ENCODE measurements at regions not wholly inside any gene's neighbourhood (a gene's known extent, or its start where the extent isn't known, plus 50 kb on each side); places are given as distances from the start of the nearest gene placed in this dataset.
"Not testable (repeated sequence)": the region's sequence is repeated elsewhere in the genome, so short reads cannot be mapped to it uniquely, and the experiment has no call there.

- DNase-seq (ENCODE audit: low read depth in 2 of 2): no peak
These were observed 698.3 kb downstream of the MAFB start for GRCh38 chr20:39990692-39991091.

DNA sequence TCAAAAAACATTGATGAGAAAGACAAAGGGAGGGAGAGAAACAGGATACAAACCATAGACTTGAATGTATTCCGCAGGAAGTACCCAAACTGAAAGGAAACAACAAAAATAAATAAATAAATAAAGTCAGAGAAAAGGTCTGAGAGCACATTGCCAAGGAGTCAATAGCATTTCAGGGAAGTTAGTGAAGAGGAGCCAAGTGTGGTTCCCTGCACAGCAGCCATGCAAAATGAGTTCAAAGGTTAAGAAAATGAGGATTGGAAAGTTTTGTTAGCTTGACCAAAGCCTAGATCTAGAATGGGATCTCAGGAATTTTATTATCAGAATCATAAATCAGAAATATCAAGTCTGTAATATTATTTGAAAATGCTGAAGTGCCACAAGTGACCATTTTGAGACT, 700.0 kb downstream of the MAFB start:
- no peak for DNase-seq (ENCODE audit: low read depth in 2 of 2)

DNA sequence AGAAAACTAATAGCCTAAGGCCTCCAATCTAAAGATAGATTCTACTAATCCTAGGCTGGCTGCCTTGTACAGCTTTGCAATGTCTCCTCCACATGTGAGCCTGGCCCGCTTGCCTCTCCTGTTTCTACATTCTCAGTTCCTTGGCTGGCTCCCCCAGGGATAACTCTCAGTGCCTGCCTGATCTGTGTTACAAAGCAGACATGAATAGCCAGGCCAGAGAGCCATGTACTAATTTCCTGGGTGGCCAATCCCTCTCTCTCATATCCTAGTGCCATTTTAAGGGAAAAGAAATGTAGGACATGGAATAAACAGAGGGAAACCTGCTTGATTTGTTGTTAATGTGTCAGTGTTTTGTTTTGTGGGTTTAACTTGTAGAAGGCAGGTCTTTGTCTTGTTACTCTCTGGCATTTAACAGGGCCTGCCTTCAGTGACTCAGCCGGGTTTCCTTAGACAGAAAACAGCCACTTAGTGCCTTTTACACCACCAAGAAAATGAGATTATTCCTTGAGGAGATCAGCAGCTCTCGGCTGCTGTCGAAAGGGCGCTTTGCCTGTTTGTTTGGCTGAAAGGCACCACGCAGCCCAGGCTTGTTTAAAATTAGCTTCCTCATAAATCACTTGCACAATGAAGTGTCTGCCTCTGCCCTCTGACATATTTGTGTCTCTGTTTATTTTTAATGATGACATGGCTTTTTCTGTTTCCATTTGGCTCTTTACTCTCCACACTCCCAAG, 702.7 kb downstream of the MAFB start:
- peak in 1 of 2 donors; percentile 0 for DNase-seq (ENCODE audit: low read depth in 2 of 2)

- no peak for DNase-seq (ENCODE audit: low read depth in 2 of 2)
These were observed 703.7 kb downstream of the MAFB start for GRCh38 chr20:39985271-39985827.

GRCh38 chr20:39983655-39984054, 705.4 kb downstream of the MAFB start:
- no peak for DNase-seq (ENCODE audit: low read depth in 2 of 2)

DNA sequence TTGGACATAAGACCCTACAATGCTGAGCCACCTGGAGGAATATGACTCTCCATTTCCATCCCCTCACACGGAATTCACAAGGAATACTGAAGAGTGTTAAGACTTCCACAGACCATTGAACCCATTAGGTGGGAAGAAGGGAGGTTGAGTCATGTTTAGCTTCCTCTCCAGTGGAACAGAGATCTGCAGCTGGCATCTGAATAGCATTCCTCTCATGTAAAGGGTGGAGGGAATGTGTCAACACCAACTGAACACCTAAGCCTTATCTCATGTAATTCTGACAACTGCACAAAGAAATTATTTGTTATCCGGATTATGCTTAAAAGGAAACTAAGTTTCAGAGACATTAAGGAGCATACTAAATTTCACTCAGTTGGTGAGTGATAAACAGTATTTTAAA, 705.9 kb downstream of the MAFB start:
- no peak for DNase-seq (ENCODE audit: low read depth in 2 of 2)

GRCh38 chr20:39974966-39975501, 714.0 kb downstream of the MAFB start:
- no peak for DNase-seq (ENCODE audit: low read depth in 2 of 2)

DNA sequence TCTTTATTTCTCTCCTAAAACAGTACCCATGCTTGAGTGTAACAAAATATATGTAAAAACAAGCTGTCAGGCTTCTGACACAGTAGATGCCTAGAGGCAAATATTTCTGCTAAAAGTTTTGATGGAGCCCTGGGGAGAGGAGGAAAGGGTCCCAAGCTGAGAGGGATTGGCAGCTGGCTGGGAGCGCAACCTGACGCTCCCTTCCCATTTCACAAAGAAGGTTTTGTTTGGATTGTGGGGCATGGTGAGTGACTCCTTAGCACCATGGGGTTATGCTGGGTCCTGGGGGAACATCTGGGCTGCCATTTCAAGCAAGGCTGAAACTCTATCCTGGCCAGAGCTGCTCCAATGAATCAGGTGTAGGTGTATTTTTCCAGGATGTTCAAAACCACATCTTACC, 720.5 kb downstream of the MAFB start:
- no peak for DNase-seq (ENCODE audit: low read depth in 2 of 2)

GRCh38 chr20:39967806-39968205, 721.2 kb downstream of the MAFB start:
- DNase-seq (ENCODE audit: low read depth in 2 of 2): no peak

DNA sequence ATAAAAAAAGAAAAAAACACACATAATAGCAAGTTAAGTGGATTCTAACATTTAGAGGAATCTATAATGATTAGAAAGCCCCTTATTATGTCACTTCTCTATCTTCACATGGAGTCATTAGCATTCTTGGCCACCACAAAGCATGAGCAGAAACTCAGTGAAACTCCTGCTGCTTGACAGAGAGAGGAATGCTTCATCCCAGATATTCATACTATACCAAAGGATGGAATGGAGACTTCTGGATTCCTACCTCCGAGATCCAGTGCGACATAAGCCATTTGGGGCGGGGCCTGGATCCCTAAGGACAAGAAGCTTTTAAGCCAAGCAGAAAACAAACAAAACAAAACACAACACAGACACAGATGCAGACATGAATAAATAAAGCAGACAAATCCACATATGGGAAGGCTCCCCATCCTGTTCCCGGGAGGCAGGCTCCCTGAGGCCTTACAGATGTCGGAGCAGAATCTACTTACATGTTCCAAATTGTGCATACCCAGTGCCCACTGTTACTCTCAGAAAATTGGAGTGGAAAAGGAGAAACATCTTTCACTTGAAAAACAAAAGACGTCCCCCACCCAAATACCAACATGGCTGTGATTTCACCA, 727.3 kb downstream of the MAFB start:
- DNase-seq (ENCODE audit: low read depth in 2 of 2): no peak

DNA sequence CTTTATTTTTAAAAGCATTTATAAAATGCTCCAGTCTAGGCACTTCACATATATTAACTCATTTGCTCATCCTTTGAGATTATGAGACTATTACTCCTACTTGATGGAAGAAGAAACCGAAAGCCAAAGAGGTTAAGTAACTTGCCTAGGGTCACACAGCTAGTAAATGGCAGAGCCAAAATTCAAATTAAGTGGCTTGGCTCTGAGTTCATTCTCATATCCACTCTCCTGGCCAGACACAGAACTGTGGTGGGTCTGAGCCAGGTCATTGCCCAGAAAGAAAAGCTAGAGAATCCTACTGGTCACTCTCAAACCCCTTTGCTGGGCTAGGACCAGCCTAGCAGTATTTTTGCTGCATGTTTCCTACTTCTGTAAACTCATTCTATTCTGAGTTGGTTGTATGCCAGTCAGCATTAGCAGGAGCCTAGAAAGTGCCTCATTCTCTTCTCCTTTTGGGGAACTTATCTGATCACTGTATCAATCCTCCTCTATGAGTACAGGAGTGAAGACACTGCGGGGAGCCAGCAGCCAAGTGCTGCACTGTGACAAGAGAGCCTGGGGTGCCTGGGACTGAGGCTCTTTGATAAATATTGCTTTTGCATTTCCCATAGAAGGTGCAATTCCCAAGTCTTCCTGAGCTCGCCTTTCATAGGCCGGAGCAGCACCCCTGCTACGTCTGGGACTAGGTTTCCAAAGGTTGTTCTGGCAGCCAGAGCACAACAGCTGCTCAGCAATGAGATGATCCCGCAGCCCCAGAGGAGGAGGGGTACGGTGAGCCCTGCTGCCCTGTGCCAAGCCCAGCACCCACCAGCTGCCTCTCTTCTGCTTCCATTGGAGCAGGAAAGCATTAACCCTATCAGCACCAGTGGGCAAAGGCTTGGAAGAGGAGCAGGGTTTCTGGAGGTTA, 728.3 kb downstream of the MAFB start:
- DNase-seq (ENCODE audit: low read depth in 2 of 2): no peak

- not testable (repeated sequence) for DNase-seq (ENCODE audit: low read depth in 2 of 2)
These were observed 731.1 kb downstream of the MAFB start for GRCh38 chr20:39957911-39958310.

- no peak for DNase-seq (ENCODE audit: low read depth in 2 of 2)
These were observed 734.4 kb downstream of the MAFB start for GRCh38 chr20:39954621-39955020.

GRCh38 chr20:39946931-39947330, 742.1 kb downstream of the MAFB start:
- no peak for DNase-seq (ENCODE audit: low read depth in 2 of 2)

DNA sequence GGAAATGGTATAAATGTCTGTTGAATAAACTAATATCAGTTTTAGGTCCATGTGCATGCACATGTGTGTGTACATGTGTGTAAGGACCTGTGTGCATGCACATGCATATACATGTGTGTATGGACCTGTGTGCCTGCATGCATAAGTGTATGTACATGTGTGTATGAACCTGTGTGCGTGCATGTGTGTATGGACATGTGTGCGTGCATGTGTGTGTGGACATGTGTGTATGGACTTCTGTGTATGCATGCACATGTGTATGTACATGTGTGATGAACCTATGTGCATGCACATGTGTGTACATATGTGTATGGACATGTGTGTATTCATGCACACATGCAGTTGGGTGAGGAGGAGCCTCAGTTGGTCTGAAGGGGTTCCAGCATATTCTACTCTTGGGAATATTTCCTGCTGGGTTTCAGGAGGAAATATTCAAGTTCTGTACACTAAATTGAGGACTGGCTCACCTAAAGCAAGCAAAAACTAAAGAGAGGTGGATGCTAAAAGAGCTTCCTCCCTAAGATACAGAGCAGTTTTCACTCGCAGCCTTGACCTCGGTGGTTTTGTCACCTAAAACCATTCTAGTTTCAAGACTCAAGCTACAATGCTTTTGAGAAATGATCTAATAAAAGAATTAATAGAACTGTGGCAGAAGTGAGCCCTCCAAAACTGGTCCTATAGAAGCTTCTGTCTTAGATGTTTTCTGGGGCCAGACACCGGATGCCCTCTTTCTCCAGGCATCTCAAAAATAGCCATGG, 742.8 kb downstream of the MAFB start:
- DNase-seq (ENCODE audit: low read depth in 2 of 2): no peak

- DNase-seq (ENCODE audit: low read depth in 2 of 2): no peak
These were observed 744.2 kb downstream of the MAFB start for GRCh38 chr20:39944861-39945260.

DNA sequence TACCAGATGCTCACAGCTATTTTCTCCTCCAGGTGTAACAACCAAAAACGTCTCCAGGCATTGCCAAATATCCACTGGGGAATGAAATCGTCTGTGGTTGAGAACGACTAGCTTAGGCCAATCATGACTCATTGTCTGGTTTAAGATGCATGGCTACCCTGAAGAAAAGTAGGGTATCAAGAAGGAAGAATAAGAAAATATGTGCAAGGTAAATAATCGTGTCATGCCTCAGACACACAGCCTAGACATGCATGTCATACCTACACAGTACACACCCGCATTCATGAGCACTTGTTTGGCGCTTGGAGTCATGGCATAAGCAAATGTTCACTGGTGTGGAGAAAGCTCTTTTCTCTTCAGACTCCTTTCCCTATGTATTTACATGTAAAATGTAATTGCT, 745.7 kb downstream of the MAFB start:
- DNase-seq (ENCODE audit: low read depth in 2 of 2): no peak

- no peak for DNase-seq (ENCODE audit: low read depth in 2 of 2)
These were observed 747.8 kb downstream of the MAFB start for GRCh38 chr20:39941245-39941644.

DNA sequence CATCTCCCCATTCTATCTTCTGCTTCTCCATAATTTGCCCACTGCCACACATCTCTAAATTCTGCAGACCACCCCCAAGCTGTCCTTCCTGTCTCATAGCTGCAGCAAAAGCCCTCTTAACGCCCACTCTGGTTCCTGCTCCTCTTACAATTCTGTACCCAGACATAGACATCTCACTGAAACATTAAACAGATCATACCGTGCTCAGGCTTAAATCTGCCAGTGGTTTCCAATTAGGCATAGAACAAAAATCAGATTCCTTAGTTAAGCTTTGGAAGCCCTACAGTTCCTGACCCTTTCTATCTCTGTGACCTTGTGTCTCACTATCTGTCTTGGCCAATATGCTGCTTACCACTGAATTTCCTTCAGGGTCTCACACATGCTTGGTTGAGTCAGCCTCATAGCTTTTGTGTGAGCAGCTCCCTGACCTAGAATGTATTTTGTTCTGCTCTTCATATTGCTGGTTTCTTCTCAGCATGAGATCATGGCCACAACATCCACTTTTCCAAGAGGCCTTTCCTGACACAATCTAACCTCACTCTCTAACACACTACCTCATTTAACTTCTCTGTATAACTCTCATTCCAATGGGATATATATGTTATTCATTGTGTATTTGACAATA, 749.7 kb downstream of the MAFB start:
- no peak for DNase-seq (ENCODE audit: low read depth in 2 of 2)

- no peak for DNase-seq (ENCODE audit: low read depth in 2 of 2)
These were observed 752.6 kb downstream of the MAFB start for GRCh38 chr20:39936401-39936800.

GRCh38 chr20:39935901-39936300, 753.1 kb downstream of the MAFB start:
- DNase-seq (ENCODE audit: low read depth in 2 of 2): no peak

Measured in lung microvascular endothelial cell (primary cell).